Ascending aorta (tissue), 2 donors: ENCODE measurements at regions not wholly inside any gene's neighbourhood (a gene's known extent, or its start where the extent isn't known, plus 50 kb on each side); places are given as distances from the start of the nearest gene placed in this dataset.

Source experiments
- DNase-seq, 2 donors: peaks; one replicate each; pipeline ENCODE4 v3.0.0-alpha.2; 2019; ENCODE audit warnings: low spot score in 2 of 2
- H3K27ac ChIP-seq, 2 donors: fragments of 200-600 bp; sonication (generic); one replicate each; pipeline ENCODE4 v1.5.1; 2016 to 2017; ENCODE audit warnings: mild to moderate bottlenecking in 1 of 2
- H3K27me3 ChIP-seq: fragments of 200-600 bp; sonication (generic); one replicate; pipeline ENCODE4 v1.5.1; 2017
- H3K36me3 ChIP-seq, 2 donors: fragments of 200-600 bp; sonication (generic); one replicate each; pipeline ENCODE4 v1.5.1; 2016
- H3K4me1 ChIP-seq, 2 donors: fragments of 200-600 bp; sonication (generic); one replicate each; pipeline ENCODE4 v1.5.1; 2016 to 2017; ENCODE audit warnings: mild to moderate bottlenecking in 1 of 2
- H3K4me3 ChIP-seq, 2 donors: fragments of 200-600 bp; sonication (generic); one replicate each; pipeline ENCODE4 v1.5.1; 2016 to 2017; ENCODE audit warnings: mild to moderate bottlenecking in 1 of 2
- H3K9me3 ChIP-seq, 2 donors: fragments of 200-600 bp; sonication (generic); one replicate each; pipeline ENCODE4 v1.5.1; 2016
- intact Hi-C: fragments of 100-400 bp; cut with DNase I; formaldehyde crosslinking; loops from one replicate; pipeline ENCODE4 v1.15.1; 2023
- TF ChIP-seq, protein P1 (sequence below), 3 experiments: fragments of 200-600 bp in 2 of 3; fragments of 450-650 bp in 1 of 3; sonication (generic) in 2 of 3; IDR thresholded peaks; one replicate each; pipeline ENCODE4 v1.5.1; 2016 to 2019; ENCODE audit warnings: antibody characterized with exemption in 3 of 3, mild to moderate bottlenecking in 1 of 3, moderate library complexity in 1 of 3

- DNase-seq = no peak
- Histone ChIP-seq H3K36me3 (no peaks in the 10 kb centered on the region), H3K4me1 (no peaks in the 10 kb centered on the region), H3K27ac (no peak overlapping the region), H3K27me3 (no peaks in the 10 kb centered on the region), H3K9me3 (no peaks in the 10 kb centered on the region), H3K4me3 (no peak overlapping the region)
- intact Hi-C loops = no loop called here
- TF ChIP-seq, protein P1, sequence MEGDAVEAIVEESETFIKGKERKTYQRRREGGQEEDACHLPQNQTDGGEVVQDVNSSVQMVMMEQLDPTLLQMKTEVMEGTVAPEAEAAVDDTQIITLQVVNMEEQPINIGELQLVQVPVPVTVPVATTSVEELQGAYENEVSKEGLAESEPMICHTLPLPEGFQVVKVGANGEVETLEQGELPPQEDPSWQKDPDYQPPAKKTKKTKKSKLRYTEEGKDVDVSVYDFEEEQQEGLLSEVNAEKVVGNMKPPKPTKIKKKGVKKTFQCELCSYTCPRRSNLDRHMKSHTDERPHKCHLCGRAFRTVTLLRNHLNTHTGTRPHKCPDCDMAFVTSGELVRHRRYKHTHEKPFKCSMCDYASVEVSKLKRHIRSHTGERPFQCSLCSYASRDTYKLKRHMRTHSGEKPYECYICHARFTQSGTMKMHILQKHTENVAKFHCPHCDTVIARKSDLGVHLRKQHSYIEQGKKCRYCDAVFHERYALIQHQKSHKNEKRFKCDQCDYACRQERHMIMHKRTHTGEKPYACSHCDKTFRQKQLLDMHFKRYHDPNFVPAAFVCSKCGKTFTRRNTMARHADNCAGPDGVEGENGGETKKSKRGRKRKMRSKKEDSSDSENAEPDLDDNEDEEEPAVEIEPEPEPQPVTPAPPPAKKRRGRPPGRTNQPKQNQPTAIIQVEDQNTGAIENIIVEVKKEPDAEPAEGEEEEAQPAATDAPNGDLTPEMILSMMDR (IDR thresholded peaks at IDR 0.05) = no peak
These were observed 73.2 kb downstream of the MBD3L1 start for GRCh38 chr19:8905342-8905741.

DNA sequence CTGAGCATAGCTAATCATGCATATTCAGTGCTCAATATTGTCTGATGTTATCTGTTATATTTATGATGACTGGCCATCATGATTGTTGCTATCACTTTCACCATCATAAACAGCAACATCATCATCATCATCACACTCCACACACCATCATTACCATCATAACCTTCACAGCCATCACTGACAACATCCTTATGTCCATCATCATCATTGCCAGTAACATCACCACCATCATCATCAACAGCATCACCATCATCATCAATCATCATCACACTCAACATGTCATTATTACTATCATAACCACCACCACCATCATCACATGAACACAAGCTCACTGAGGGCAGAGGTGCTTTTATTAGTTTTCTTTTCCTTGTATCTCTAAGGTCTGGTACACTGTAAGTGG is 75.9 kb downstream of the MBD3L1 start:
- TF ChIP-seq, protein P1 (IDR thresholded peaks at IDR 0.05) = no peak
- no peak for DNase-seq
- Histone ChIP-seq H3K4me1 (no peaks in the 10 kb centered on the region), H3K4me3 (no peak overlapping the region), H3K9me3 (no peaks in the 10 kb centered on the region), H3K27ac (no peak overlapping the region), H3K27me3 (no peaks in the 10 kb centered on the region), H3K36me3 (no peaks in the 10 kb centered on the region)
- intact Hi-C loops = no loop called here

DNA sequence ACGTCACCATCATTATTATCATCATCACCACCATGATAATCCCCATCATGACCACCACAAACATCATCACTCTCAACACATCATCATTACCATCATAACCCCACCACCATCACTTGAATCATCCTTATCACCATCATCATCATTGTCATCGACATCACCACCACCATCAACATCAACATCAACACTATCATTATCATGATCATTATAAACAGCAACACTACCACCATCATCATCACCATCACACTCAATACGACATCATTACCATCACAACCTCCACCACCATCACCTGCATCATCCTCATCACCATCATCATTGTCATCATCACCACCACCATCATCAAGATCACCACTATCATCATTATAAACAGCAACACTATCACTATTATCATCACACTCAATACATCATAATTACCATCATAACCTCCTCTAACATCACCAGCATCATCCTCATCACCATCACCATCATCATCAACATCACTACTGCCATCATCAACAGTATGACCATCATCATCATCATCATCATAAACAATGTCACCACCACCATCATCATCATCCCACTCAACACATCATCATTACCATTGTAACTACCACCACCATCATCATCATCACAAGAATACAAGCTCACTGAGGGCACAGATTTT is 78.7 kb downstream of the MBD3L1 start:
- no peak for DNase-seq
- H3K4me3 ChIP-seq = no peak overlapping the region
- no peaks in the 10 kb centered on the region for H3K9me3 ChIP-seq
- no peak overlapping the region for H3K27ac ChIP-seq
- H3K36me3 ChIP-seq = no peaks in the 10 kb centered on the region
- no peaks in the 10 kb centered on the region for H3K4me1 ChIP-seq
- TF ChIP-seq, protein P1 (IDR thresholded peaks at IDR 0.05) = no peak
- intact Hi-C loops = no loop called here
- no peaks in the 10 kb centered on the region for H3K27me3 ChIP-seq

GRCh38 chr19:8915997-8916396 is 83.8 kb downstream of the MBD3L1 start:
- H3K4me3 ChIP-seq = no peak overlapping the region
- no peak overlapping the region for H3K27ac ChIP-seq
- intact Hi-C loops = no loop called here
- no peaks in the 10 kb centered on the region for H3K27me3 ChIP-seq
- H3K4me1 ChIP-seq = no peaks in the 10 kb centered on the region
- TF ChIP-seq, protein P1 (IDR thresholded peaks at IDR 0.05) = no peak
- DNase-seq = no peak
- no peaks in the 10 kb centered on the region for H3K36me3 ChIP-seq
- H3K9me3 ChIP-seq = no peaks in the 10 kb centered on the region

- TF ChIP-seq, protein P1 (IDR thresholded peaks at IDR 0.05) = no peak
- H3K9me3 ChIP-seq = no peaks in the 10 kb centered on the region
- no peak overlapping the region for H3K4me3 ChIP-seq
- H3K27ac ChIP-seq = no peak overlapping the region
- intact Hi-C loops = no loop called here
- no peaks in the 10 kb centered on the region for H3K36me3 ChIP-seq
- no peaks in the 10 kb centered on the region for H3K27me3 ChIP-seq
- H3K4me1 ChIP-seq = no peaks in the 10 kb centered on the region
- no peak for DNase-seq
These were observed 87.6 kb downstream of the MUC16 start for GRCh38 chr19:8922591-8922990.

- Histone ChIP-seq H3K27ac (no peak overlapping the region), H3K9me3 (no peaks in the 10 kb centered on the region), H3K4me1 (no peaks in the 10 kb centered on the region), H3K27me3 (no peaks in the 10 kb centered on the region), H3K36me3 (no peaks in the 10 kb centered on the region), H3K4me3 (no peak overlapping the region)
- intact Hi-C loops = no loop called here
- no peak for DNase-seq
- TF ChIP-seq, protein P1 (IDR thresholded peaks at IDR 0.05) = no peak
These were observed 85.9 kb downstream of the MUC16 start for GRCh38 chr19:8924283-8924682.
